Endothelial cell of umbilical vein (primary cell): ENCODE measurements at regions not wholly inside any gene's neighbourhood (a gene's known extent, or its start where the extent isn't known, plus 50 kb on each side); places are given as distances from the start of the nearest gene placed in this dataset.

Experiments used
- BruUV-seq: library from RNA; stranded (reverse); fragments of 400-500 nt; replicated peaks from 2 replicates; lab custom pipeline; 2021; lab: Mats Ljungman, UMichigan
- CTCF ChIA-PET: fragments of 300-600, 350-600 bp; sonication (Branson Sonifier 250); formaldehyde crosslinking; loops from one replicate; lab custom pipeline; 2021; ENCODE audit warnings: antibody characterized with exemption, inconsistent platforms; lab: Charles Lee
- POLR2A ChIA-PET: fragments of 300-600, 350-600 bp; sonication (Branson Sonifier 250); formaldehyde crosslinking; loops from one replicate; lab custom pipeline; 2021; ENCODE audit warnings: antibody characterized with exemption, inconsistent platforms; lab: Charles Lee
- DNase-seq: peaks from one replicate; pipeline ENCODE4 v3.0.0-alpha.2; 2011; ENCODE audit warnings: low read depth, low spot score
- FAIRE-seq: peaks from 2 replicates; lab custom pipeline; 2011; peaks lifted over from hg19 to GRCh38; lab: Jason Lieb, UNC
- H2AFZ ChIP-seq: 2 replicates; pipeline ENCODE4 v1.6.0; 2012; ENCODE audit warnings: low read depth, low read length, control low read depth, inconsistent platforms
- H3K27ac ChIP-seq: 2 replicates; pipeline ENCODE4 v1.5.1; 2011; ENCODE audit warnings: low read depth, mild to moderate bottlenecking, control low read depth, low read length, moderate library complexity; ENCODE audit not compliant: insufficient read depth
- H3K27me3 ChIP-seq, 2 experiments: 2 replicates each; pipeline versions ENCODE4 v1.6.0 to v1.6.1; 2011; ENCODE audit warnings: low read length in 2 of 2, mixed read lengths in 1 of 2; ENCODE audit not compliant: control insufficient read depth in 2 of 2, insufficient read depth in 2 of 2
- H3K36me3 ChIP-seq, 2 experiments: 2 replicates in 1 of 2; 3 replicates in 1 of 2; pipeline ENCODE4 v1.5.1; 2011; ENCODE audit warnings: low read length in 2 of 2, mild to moderate bottlenecking in 1 of 2, moderate library complexity in 1 of 2; ENCODE audit not compliant: control insufficient read depth in 2 of 2, insufficient read depth in 2 of 2; ENCODE audit errors: extremely low read depth in 1 of 2
- H3K4me1 ChIP-seq: 3 replicates; pipeline ENCODE4 v1.5.1; 2011; ENCODE audit warnings: mild to moderate bottlenecking, low read length; ENCODE audit not compliant: control insufficient read depth, insufficient read depth; ENCODE audit errors: extremely low read depth
- H3K4me2 ChIP-seq: 2 replicates; pipeline ENCODE4 v1.6.1; 2011; ENCODE audit warnings: low read length, control low read depth, mixed read lengths; ENCODE audit not compliant: insufficient read depth
- H3K4me3 ChIP-seq, 3 experiments: fragments of 200-600 bp in 1 of 3; sonication (generic), shearing (Covaris generic) in 1 of 3; replicated peaks in 1 of 3; 2 replicates each; pipeline ENCODE4 v1.5.1; 2011 to 2016; ENCODE audit warnings: control low read depth in 3 of 3, low read length in 3 of 3, mild to moderate bottlenecking in 2 of 3, inconsistent platforms in 1 of 3, low read depth in 1 of 3, moderate library complexity in 1 of 3; ENCODE audit not compliant: insufficient read depth in 1 of 3
- H3K79me2 ChIP-seq: 2 replicates; pipeline ENCODE4 v1.6.0; 2012; ENCODE audit warnings: low read length, inconsistent platforms; ENCODE audit not compliant: control insufficient read depth, insufficient read depth
- H3K9ac ChIP-seq: replicated peaks from 2 replicates; pipeline ENCODE3; 2011; ENCODE audit warnings: low read length, control low read depth; ENCODE audit not compliant: insufficient read depth; ENCODE audit errors: extremely low read depth
- H3K9me1 ChIP-seq: replicated peaks from 3 replicates; pipeline ENCODE4 v1.6.0; 2011; ENCODE audit warnings: mild to moderate bottlenecking, low read length; ENCODE audit not compliant: control insufficient read depth, insufficient read depth; ENCODE audit errors: extremely low read depth
- H3K9me3 ChIP-seq: replicated peaks from 2 replicates; pipeline ENCODE4 v1.5.1; 2012; ENCODE audit warnings: low read length, inconsistent platforms; ENCODE audit not compliant: control insufficient read depth, insufficient read depth
- H4K20me1 ChIP-seq: replicated peaks from 2 replicates; pipeline ENCODE3; 2011; ENCODE audit warnings: mild to moderate bottlenecking, low read length; ENCODE audit not compliant: control insufficient read depth, insufficient read depth; ENCODE audit errors: extremely low read depth
- CTCF ChIP-seq, 2 donors: IDR thresholded peaks; 1 replicate in 1 of 2; 2 replicates in 1 of 2; pipeline ENCODE4 v1.5.1; 2011; ENCODE audit warnings: low read length in 2 of 2, mild to moderate bottlenecking in 2 of 2, moderate library complexity in 2 of 2, control low read depth in 1 of 2, inconsistent platforms in 1 of 2, low read depth in 1 of 2; ENCODE audit not compliant: insufficient read depth in 1 of 2; ENCODE audit errors: extremely low read depth in 1 of 2
- EZH2 ChIP-seq: IDR thresholded peaks from 2 replicates; pipeline ENCODE4 v1.6.1; 2012; ENCODE audit warnings: borderline replicate concordance, low read depth, mild to moderate bottlenecking, moderate library complexity, low read length, inconsistent platforms; ENCODE audit not compliant: severe bottlenecking
- FOS ChIP-seq: IDR thresholded peaks from 2 replicates; pipeline ENCODE4 v1.6.1; 2011; ENCODE audit warnings: mild to moderate bottlenecking, low read length, moderate library complexity, borderline replicate concordance; ENCODE audit not compliant: insufficient read depth
- GATA2 ChIP-seq: IDR thresholded peaks from 2 replicates; pipeline ENCODE4 v1.7.0; 2011; ENCODE audit warnings: low read depth, mild to moderate bottlenecking, moderate library complexity, mixed read lengths, low read length; ENCODE audit not compliant: insufficient read length, insufficient read depth
- JUN ChIP-seq: IDR thresholded peaks from 2 replicates; pipeline ENCODE4 v1.6.1; 2011; ENCODE audit warnings: borderline replicate concordance, low read depth; ENCODE audit not compliant: insufficient read length, insufficient read depth
- MAX ChIP-seq: IDR thresholded peaks from 2 replicates; pipeline ENCODE4 v1.6.1; 2011; ENCODE audit not compliant: insufficient read depth, insufficient read length
- MYC ChIP-seq: IDR thresholded peaks from one replicate; pipeline ENCODE4 v1.6.1; 2011; ENCODE audit warnings: mild to moderate bottlenecking, low read depth, low read length
- POLR2A ChIP-seq: IDR thresholded peaks from 2 replicates; pipeline ENCODE4 v1.6.1; 2012; ENCODE audit warnings: low read depth, mild to moderate bottlenecking, control low read depth, low read length
- POLR2AphosphoS5 ChIP-seq: IDR thresholded peaks from 2 replicates; pipeline ENCODE4 v1.6.1; 2012; ENCODE audit warnings: low read depth, mild to moderate bottlenecking, control low read depth, low read length, moderate library complexity; ENCODE audit not compliant: insufficient read depth
- dilution Hi-C: fragments of 300-500 bp; cut with MboI; formaldehyde crosslinking; loops from one replicate; pipeline ENCODE4 v1.15.0; 2019; ENCODE audit warnings: low sequenced_read_pairs; ENCODE audit not compliant: extremely low pct_ligation_motif_present
- intact Hi-C: fragments of 100-400 bp; cut with micrococcal nuclease; formaldehyde crosslinking; loops from one replicate; pipeline ENCODE4 v1.10.0; 2022

GRCh38 chr2:8477552-8478470, 204.0 kb upstream of the ID2 start:
- Histone ChIP-seq H4K20me1 (no peaks in the 10 kb centered on the region), H2AFZ (no peak overlapping the region), H3K27me3 (no peaks in the 10 kb centered on the region), H3K36me3 (no peaks in the 10 kb centered on the region), H3K9me1 (no peaks in the 10 kb centered on the region), H3K4me2 (no peak overlapping the region), H3K9ac (no peak overlapping the region), H3K79me2 (no peaks in the 10 kb centered on the region), H3K4me1 (no peaks in the 10 kb centered on the region), H3K4me3 (no peak overlapping the region), H3K9me3 (no peaks in the 10 kb centered on the region), H3K27ac (no peak overlapping the region)
- ChIA-PET CTCF (no interaction called here), POLR2A (no interaction called here)
- DNase-seq (no peak), FAIRE-seq (no peak)
- TF ChIP-seq JUN: no peak
- no peak for TF ChIP-seq MAX
- no peak for TF ChIP-seq EZH2
- TF ChIP-seq GATA2: no peak
- no peak for TF ChIP-seq FOS
- no peak for TF ChIP-seq POLR2A
- TF ChIP-seq MYC: no peak
- no peak for TF ChIP-seq CTCF (IDR thresholded peaks at IDR 0.05; ENCODE audit: extremely low read depth in 1 of 2, insufficient read depth in 1 of 2, low read depth in 1 of 2, low read length in 2 of 2)
- TF ChIP-seq POLR2AphosphoS5: no peak
- BruUV-seq: no TSS peak
- intact Hi-C loops: no loop called here
- dilution Hi-C loops: no loop called here
